ENCODE measurements at regions not wholly inside any gene's neighbourhood (a gene's known extent, or its start where the extent isn't known, plus 50 kb on each side); places are given as distances from the start of the nearest gene placed in this dataset.

- no peak for TF ChIP-seq TSHZ2 (CRISPR knock-in tag; IDR thresholded peaks at IDR 0.05)
- no peak for TF ChIP-seq ZNF565 (CRISPR knock-in tag; conservative IDR thresholded peaks at IDR 0.05; ENCODE audit: low read depth)
- no peak for TF ChIP-seq OSR1 (CRISPR knock-in tag; IDR thresholded peaks at IDR 0.05)
- no peak for TF ChIP-seq CSDC2 (CRISPR knock-in tag; IDR thresholded peaks at IDR 0.05)
- no peak for TF ChIP-seq TOX (CRISPR knock-in tag; IDR thresholded peaks at IDR 0.05; ENCODE audit: borderline replicate concordance)
- no peak for TF ChIP-seq POU6F1 (CRISPR knock-in tag; IDR thresholded peaks at IDR 0.05; ENCODE audit: borderline replicate concordance, low read depth)
- no peak for TF ChIP-seq SNAI2 (CRISPR knock-in tag; IDR thresholded peaks at IDR 0.05)
- TF ChIP-seq ZNF8 (CRISPR knock-in tag; IDR thresholded peaks at IDR 0.05) = no peak
- TF ChIP-seq PPARA (CRISPR knock-in tag; IDR thresholded peaks at IDR 0.05; ENCODE audit: borderline replicate concordance) = no peak
- no peak for TF ChIP-seq ISL1 (CRISPR knock-in tag; IDR thresholded peaks at IDR 0.05)
- TF ChIP-seq CREB5 (CRISPR knock-in tag; IDR thresholded peaks at IDR 0.05; ENCODE audit: low read depth) = no peak
- no peak for TF ChIP-seq ZFP3 (CRISPR knock-in tag; IDR thresholded peaks at IDR 0.05)
- no peak for TF ChIP-seq ZFP30 (CRISPR knock-in tag; IDR thresholded peaks at IDR 0.05)
- TF ChIP-seq PATZ1 (CRISPR knock-in tag; IDR thresholded peaks at IDR 0.05; ENCODE audit: borderline replicate concordance) = no peak
- TF ChIP-seq ZC3H10 (CRISPR knock-in tag; IDR thresholded peaks at IDR 0.05) = no peak
- no peak for TF ChIP-seq BACH2 (CRISPR knock-in tag; IDR thresholded peaks at IDR 0.05; ENCODE audit: borderline replicate concordance)
- TF ChIP-seq GLIS3 (CRISPR knock-in tag; IDR thresholded peaks at IDR 0.05) = no peak
- no peak for TF ChIP-seq RARB (CRISPR knock-in tag; IDR thresholded peaks at IDR 0.05)
- no peak for ATAC-seq
These were observed 143.7 kb downstream of the LRATD1 start for GRCh38 chr2:14776216-14776615.

- ATAC-seq = no peak
These were observed 145.5 kb downstream of the LRATD1 start for GRCh38 chr2:14778015-14778414.

More at GRCh38 chr2:14778015-14778414, 145.5 kb downstream of the LRATD1 start:
- no peak for TF ChIP-seq ZFP3 (CRISPR knock-in tag; IDR thresholded peaks at IDR 0.05)
- no peak for TF ChIP-seq ZNF8 (CRISPR knock-in tag; IDR thresholded peaks at IDR 0.05)
- no peak for TF ChIP-seq ARNTL (CRISPR knock-in tag; IDR thresholded peaks at IDR 0.05; ENCODE audit: borderline replicate concordance, low read depth)
- no peak for TF ChIP-seq OSR1 (CRISPR knock-in tag; IDR thresholded peaks at IDR 0.05)
- no peak for TF ChIP-seq TOX (CRISPR knock-in tag; IDR thresholded peaks at IDR 0.05; ENCODE audit: borderline replicate concordance)
- no peak for TF ChIP-seq ZFP30 (CRISPR knock-in tag; IDR thresholded peaks at IDR 0.05)
- no peak for TF ChIP-seq ZC3H10 (CRISPR knock-in tag; IDR thresholded peaks at IDR 0.05)
- no peak for TF ChIP-seq GLIS3 (CRISPR knock-in tag; IDR thresholded peaks at IDR 0.05)
- TF ChIP-seq ZNF70 (CRISPR knock-in tag; IDR thresholded peaks at IDR 0.05) = no peak
- no peak for TF ChIP-seq TCF4 (CRISPR knock-in tag; IDR thresholded peaks at IDR 0.05; ENCODE audit: borderline replicate concordance)
- no peak for TF ChIP-seq BACH2 (CRISPR knock-in tag; IDR thresholded peaks at IDR 0.05; ENCODE audit: borderline replicate concordance)
- no peak for TF ChIP-seq CSRNP3 (CRISPR knock-in tag; IDR thresholded peaks at IDR 0.05)
- no peak for TF ChIP-seq ISL1 (CRISPR knock-in tag; IDR thresholded peaks at IDR 0.05)
- no peak for TF ChIP-seq PPARA (CRISPR knock-in tag; IDR thresholded peaks at IDR 0.05; ENCODE audit: borderline replicate concordance)
- TF ChIP-seq TSHZ2 (CRISPR knock-in tag; IDR thresholded peaks at IDR 0.05) = no peak
- TF ChIP-seq CSDC2 (CRISPR knock-in tag; IDR thresholded peaks at IDR 0.05) = no peak
- no peak for TF ChIP-seq POU6F1 (CRISPR knock-in tag; IDR thresholded peaks at IDR 0.05; ENCODE audit: borderline replicate concordance, low read depth)
